WTC11 (cell line): ENCODE measurements at regions not wholly inside any gene's neighbourhood (a gene's known extent, or its start where the extent isn't known, plus 50 kb on each side); places are given as distances from the start of the nearest gene placed in this dataset.
"Not testable (repeated sequence)": the region's sequence is repeated elsewhere in the genome, so short reads cannot be mapped to it uniquely, and the experiment has no call there.

Experiments
- CBFB ChIP-seq: sonication (generic); formaldehyde crosslinking; IDR thresholded peaks from 2 replicates; pipeline ENCODE4 v1.8.1; 2022; ENCODE audit warnings: mild to moderate bottlenecking, low read depth, missing genetic modification reagents
- JAZF1 ChIP-seq: fragments of 250-450 bp; sonication (Bioruptor Pico); IDR thresholded peaks from 2 replicates; pipeline ENCODE4 v1.9.0; 2021; ENCODE audit warnings: moderate library complexity, mild to moderate bottlenecking, inconsistent platforms
- NFE2L1 ChIP-seq: sonication (generic); formaldehyde crosslinking; IDR thresholded peaks from 2 replicates; pipeline ENCODE4 v1.8.1; 2023; ENCODE audit warnings: missing genetic modification reagents
- NFYB ChIP-seq: sonication (generic); formaldehyde crosslinking; conservative IDR thresholded peaks from 2 replicates; pipeline ENCODE4 v1.8.0; 2022; ENCODE audit warnings: low read depth, missing genetic modification reagents
- ZBTB21 ChIP-seq: sonication (generic); formaldehyde crosslinking; IDR thresholded peaks from 2 replicates; pipeline ENCODE4 v1.8.1; 2023; ENCODE audit warnings: mild to moderate bottlenecking, missing genetic modification reagents, borderline replicate concordance
- TF ChIP-seq, protein P1 (sequence below): fragments of 200-600 bp; IDR thresholded peaks from 2 replicates; pipeline ENCODE4 v1.8.0; 2022; ENCODE audit warnings: antibody characterized with exemption

DNA sequence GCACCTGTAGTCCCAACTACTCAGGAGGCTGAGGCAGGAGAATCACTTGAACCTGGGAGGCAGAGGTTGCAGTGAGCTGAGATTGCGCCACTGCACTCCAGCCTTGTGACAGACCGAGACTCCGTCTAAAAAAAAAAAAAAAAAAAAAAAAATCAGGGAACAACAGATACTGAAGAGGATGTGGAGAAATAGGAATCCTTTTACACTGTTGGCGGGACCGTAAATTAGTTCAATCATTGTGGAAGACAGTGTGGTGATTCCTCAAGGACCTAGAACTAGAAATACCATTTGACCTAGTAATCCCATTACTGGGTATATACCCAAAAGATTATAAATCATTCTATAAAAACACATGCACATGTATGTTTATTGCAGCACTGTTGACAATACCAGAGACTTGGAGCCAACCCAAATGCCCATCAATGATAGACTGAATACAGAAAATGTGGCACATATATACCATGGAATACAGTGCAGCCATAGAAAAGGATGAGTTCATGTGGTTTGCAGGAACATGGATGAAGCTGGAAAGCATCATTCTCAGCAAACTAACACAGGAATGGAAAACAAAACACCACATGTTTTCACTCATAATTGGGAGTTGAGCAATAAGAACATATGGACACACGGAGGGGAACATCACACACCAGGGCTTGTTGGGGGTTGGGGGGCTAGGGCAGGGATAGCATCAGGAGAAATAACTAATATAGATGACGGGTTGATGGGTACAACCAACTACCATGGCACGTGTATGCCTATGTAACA is 200.4 kb downstream of the RFPL4B start:
- TF ChIP-seq, protein P1, sequence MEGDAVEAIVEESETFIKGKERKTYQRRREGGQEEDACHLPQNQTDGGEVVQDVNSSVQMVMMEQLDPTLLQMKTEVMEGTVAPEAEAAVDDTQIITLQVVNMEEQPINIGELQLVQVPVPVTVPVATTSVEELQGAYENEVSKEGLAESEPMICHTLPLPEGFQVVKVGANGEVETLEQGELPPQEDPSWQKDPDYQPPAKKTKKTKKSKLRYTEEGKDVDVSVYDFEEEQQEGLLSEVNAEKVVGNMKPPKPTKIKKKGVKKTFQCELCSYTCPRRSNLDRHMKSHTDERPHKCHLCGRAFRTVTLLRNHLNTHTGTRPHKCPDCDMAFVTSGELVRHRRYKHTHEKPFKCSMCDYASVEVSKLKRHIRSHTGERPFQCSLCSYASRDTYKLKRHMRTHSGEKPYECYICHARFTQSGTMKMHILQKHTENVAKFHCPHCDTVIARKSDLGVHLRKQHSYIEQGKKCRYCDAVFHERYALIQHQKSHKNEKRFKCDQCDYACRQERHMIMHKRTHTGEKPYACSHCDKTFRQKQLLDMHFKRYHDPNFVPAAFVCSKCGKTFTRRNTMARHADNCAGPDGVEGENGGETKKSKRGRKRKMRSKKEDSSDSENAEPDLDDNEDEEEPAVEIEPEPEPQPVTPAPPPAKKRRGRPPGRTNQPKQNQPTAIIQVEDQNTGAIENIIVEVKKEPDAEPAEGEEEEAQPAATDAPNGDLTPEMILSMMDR: not testable (repeated sequence)
- not testable (repeated sequence) for TF ChIP-seq ZBTB21, JAZF1, NFE2L1, NFYB, CBFB (CRISPR knock-in tag)
